LHCN-M2 (cell line): ENCODE measurements at regions not wholly inside any gene's neighbourhood (a gene's known extent, or its start where the extent isn't known, plus 50 kb on each side); places are given as distances from the start of the nearest gene placed in this dataset.
"Not testable (repeated sequence)": the region's sequence is repeated elsewhere in the genome, so short reads cannot be mapped to it uniquely, and the experiment has no call there.

Experiments used
- DNase-seq: peaks from one replicate; pipeline ENCODE4 v3.0.0-alpha.2; 2012; ENCODE audit warnings: low read depth

DNA sequence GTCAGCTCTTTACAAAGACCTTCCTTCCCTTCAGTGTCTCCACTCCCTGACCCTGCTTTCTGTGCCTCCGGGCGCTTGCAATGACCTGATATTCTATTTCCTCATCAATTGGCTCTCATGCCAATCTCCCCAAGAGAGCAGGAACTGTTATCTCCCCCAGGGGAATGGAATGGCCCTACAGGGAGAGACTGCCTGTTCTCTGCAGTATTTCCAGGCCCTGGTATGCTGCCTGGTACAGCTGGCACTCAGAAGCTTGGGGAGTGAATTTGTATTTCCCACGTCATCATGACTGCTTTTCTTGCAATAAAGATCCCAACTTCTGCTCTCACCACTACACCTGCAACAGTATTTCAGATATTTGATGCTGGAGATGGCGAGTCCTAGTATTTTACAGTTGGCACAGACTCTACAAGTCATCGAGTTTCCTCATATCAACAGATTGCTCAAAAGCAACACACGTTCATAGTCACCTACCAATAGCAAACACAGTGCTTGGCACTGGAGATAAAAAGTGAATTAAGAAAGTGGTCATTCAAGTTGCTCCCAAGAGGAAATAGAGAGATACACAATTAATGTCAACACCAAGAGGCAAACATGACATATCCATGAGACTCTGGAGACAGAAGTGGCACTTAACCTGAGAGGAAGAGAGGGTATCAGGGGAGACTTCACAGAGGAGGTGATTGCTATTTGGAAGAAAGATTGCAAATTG is 90.5 kb upstream of the EGFL6 start:
- no peak for DNase-seq

DNA sequence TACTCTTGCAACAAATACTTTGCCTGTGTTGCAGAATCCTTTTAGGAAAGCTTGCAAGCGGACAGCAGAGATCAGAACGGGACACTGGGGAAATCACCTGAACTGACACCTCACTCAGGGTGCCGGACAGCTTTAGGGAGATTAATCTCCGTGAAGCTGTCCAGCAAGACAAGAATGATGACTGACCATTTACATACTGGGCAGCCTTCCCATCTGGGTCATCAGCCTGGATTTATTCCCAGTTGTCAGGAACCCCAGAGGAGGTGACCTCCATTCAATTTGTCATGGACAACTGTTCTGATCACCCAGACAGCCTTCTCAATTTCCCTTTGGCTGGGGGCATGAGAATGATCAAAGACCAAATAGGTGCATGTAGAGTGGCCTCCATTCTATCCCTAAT is 93.0 kb upstream of the EGFL6 start:
- no peak for DNase-seq

GRCh38 chrX:13474164-13474516 is 95.3 kb upstream of the EGFL6 start:
- no peak for DNase-seq

- peak; percentile 69 for DNase-seq
These were observed 95.8 kb upstream of the EGFL6 start for GRCh38 chrX:13473442-13474163.

GRCh38 chrX:13472975-13473374 is 96.4 kb upstream of the EGFL6 start:
- DNase-seq = no peak

DNA sequence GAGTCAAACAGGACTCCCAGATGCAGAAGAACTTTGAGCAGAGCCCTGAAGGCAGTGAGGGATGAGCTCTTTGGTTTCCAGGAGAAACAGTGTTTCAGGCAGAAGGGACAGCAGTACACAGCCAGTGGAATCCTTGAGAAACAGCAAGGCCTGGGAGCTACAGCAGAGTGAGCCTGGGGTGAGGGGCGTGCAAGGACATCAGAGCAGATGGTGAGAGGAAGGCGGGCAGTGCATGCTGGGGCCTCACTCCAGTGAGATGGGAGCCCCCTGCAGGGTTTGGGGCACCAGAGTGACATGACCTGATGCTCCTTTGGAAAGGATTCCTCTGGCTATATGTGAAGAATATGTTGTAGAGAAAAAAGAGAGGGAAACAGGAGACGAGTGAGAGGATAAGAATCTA is 98.1 kb upstream of the EGFL6 start:
- DNase-seq = peak; percentile 18

DNA sequence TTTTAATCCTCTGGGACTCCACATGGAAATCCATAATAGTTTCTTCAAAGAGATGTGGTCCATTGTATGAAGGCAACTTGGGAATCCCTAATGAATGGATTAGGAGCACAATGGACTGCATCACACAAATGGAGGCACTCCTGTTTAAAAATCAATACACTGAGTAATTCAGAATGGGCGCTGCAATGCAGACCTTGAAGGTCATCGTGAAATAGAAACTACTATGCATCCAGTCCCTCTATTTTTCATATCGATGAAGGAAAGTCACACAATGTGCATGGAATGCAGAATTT is 98.8 kb upstream of the EGFL6 start:
- DNase-seq = no peak

DNA sequence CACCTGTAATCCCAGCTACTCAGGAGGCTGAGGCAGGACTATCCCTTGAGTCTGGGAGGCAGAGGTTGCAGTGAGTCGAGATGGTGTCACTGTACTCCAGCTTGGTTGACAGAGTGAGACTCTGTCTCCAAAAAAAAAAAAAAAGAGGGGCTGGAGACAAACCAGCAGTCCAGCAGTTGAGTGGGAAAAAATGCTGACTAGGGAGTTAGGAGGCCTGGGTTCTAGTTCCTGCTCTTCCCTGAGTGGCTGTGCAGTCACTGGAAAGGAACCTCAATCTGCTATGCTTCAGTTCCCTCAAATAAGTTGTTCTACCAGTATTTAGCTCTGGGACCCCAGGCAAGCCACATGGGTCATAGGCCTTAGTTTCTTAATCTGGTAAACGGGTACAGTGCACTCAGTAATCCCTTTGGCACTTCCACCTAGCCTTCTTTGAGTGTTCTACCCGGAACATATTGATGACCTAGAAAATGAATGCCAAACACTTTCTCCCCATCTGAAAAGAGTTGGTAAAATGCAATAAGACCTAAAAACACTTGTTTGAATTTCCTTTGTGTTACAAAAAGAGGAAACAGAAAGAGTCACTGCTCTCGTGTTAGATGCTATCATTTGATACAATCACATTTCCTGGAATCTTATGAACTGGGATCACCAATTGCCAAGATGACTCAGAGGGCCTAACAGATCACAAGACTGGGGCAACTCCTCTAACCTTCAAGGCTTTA is 99.3 kb upstream of the EGFL6 start:
- peak; percentile 87 for DNase-seq

- peak; percentile 37 for DNase-seq
These were observed 101.3 kb upstream of the EGFL6 start for GRCh38 chrX:13468096-13468495.

GRCh38 chrX:13467243-13467642 is 102.2 kb upstream of the EGFL6 start:
- no peak for DNase-seq

DNA sequence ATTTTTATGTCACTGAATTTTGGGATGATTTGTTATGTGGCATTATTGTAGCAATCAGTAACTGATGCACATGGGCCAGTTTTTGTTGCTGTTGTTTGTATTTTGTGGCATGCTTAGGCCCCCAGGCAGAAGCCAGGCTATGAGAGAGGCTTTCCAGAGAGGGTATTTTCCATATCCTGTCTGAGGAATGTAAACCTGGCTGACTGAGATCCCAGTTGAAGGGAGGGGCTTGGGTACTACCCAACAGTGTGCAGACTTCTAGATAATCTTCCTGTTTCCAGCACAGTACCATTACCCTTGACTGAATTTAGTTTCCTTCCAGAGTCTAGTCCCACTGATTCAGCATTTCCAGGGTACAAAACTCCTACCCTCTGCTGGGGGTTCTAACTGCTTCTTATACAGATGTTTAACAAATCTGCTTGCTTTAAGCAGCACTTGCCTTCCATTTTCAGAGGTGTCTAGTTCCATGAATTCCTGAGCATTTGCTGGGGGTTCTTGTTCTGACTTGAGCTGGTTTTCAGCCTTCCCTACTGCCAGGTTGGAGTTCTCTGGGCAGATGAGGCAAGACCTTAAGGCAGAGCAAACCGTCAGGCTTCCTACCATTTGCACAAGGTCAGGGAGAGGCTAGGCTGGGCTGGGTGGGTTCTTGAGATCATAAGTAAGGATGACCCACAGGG is 104.7 kb upstream of the EGFL6 start:
- no peak for DNase-seq

DNA sequence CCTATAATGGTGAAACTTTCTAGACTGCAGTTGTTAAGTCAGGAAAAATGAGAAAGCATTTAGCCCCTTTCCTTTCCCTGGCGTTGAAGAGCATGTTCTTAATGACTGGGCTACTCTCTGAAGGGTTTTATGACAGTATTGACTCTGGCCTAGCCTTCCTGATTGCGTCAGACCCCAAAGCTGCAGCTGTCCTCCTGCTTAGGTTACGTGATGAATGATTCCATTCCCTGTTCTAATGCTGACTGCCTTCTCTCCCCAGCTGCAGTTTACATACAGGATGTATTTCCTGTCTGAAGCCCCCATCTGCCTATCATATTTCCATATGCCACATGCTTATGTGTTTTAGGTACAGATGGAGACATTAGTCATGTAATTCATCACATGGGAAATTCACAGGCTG is 105.8 kb upstream of the EGFL6 start:
- peak; percentile 98 for DNase-seq

DNA sequence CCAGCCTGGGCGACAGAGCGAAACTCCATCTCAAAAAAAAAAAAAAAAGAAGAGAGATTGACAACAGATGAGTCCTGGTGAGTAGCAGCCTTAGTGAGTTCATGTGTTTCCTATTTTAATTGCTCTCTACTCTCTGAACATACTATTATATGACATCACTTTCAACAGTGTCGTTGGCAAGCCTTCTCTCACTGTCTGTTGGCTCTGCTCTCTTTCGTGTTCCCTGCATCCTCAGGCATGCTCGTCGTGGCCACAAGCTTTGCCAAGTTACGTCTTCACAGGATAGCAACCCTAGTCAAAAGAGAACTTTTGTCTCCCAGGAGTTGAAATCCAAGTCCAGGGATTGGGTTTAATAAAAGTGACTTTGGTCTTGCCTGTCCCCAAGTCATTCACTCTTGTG is 117.1 kb upstream of the EGFL6 start:
- no peak for DNase-seq

DNA sequence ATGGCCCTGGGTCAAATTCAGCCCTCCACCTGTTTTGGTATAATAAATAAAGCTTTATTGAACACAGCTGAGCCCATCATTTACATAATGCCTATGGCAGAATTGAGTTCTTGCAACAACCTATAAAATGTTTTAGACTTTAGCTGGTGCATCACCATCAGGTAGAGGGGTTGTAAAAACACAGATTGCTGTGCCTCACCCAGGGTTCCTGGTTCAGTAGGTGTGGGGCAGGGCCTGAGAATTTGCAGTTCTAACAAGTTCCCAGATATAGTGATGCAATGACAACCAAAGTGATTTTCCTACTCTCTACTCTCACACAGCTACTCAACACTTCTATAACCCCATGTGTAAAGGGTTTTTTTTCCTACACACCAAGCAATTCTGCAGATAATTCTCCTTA is 120.0 kb upstream of the EGFL6 start:
- DNase-seq = no peak

DNA sequence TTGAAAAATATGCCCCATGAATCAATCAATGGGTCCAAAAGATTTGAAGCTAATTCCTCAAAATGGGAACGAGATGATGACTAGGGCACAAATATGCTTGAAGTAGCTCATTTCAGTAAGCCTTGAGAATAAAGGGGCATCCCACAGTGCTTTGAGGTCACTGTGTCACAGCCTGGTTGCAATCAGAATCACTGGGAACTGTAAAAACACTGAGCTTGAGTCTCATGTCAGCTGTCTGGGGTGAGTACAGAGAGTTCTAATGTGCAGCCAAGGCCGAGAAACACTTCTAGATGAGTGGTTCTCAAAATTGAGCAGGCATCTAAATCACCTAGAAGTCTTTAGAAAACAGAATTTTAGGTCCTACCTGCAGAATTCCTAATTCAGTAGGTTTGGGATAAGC is 120.5 kb upstream of the EGFL6 start:
- peak; percentile 35 for DNase-seq

DNA sequence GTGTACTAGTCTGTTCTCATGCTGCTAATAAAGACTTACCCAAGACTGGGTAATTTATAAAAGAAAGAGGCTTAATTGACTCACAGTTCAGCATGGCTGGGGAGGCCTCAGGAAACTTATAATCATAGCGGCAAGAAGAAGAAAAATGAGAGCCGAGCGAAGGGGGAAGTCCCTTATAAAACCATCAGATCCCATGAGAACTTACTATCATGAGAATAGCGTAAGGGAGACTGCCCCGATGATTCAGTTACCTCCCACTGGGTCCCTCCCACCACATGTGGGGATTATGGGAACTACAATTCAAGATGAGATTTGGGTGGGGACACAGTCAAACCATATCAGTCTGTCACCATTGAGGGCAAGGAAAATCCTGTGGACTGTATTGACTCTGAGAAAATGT is 121.8 kb upstream of the ATXN3L start:
- DNase-seq = not testable (repeated sequence)

GRCh38 chrX:13440176-13440575 is 120.3 kb upstream of the ATXN3L start:
- no peak for DNase-seq

GRCh38 chrX:13433298-13433605 is 113.4 kb upstream of the ATXN3L start:
- DNase-seq = peak; percentile 49

- peak; percentile 90 for DNase-seq
These were observed 112.8 kb upstream of the ATXN3L start for GRCh38 chrX:13432414-13433297.

DNA sequence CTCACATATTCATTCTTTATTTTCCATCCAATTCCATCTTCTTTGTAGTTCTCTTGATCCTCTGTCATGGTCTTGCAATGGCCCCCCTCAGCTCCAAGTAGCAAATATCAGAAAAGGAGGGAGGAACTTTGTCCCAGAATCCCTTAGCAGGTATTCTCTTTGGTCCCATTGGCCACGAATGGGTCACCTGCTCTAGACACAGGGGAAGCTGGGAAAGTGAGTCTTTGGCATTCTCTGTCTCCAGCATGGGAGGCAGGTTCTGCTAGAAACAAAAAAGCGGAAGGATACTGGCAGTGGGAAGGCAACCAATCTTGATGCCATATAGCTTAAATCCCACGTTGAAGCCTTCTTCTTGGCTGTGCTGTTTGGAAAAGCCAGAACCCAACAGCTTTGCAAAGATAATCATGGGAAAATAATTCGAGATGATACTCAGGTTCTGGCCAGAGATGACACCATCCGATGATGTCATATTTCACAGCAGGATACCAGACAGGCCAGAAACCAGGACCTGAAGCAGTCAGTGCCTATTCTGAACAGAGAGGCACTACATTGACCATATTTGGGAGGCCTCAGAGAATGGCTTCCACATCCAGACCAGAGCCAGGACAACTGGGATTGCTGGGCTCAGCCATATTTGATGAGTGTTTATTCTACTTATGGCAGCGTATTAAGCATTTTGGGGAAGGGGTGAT is 110.4 kb upstream of the ATXN3L start:
- DNase-seq = peak; percentile 67
